Astrocyte (in vitro differentiated cells and primary cell): ENCODE measurements at regions not wholly inside any gene's neighbourhood (a gene's known extent, or its start where the extent isn't known, plus 50 kb on each side); places are given as distances from the start of the nearest gene placed in this dataset.

ENCODE experiments used
- DNase-seq: peaks from one replicate; pipeline ENCODE4 v3.0.0-alpha.2; 2010; ENCODE audit warnings: low read depth
- FAIRE-seq: peaks from 2 replicates; lab custom pipeline; 2011; peaks lifted over from hg19 to GRCh38; lab: Jason Lieb, UNC
- H2AFZ ChIP-seq: 2 replicates; pipeline ENCODE4 v1.6.0; 2012; ENCODE audit warnings: low read depth, low read length, inconsistent platforms
- H3K27ac ChIP-seq: 2 replicates; pipeline ENCODE4 v1.5.1; 2011; ENCODE audit warnings: low read depth, low read length, inconsistent platforms
- H3K27me3 ChIP-seq: 2 replicates; pipeline ENCODE4 v1.6.0; 2011; ENCODE audit warnings: low read length, inconsistent platforms; ENCODE audit not compliant: insufficient read depth
- H3K36me3 ChIP-seq: 2 replicates; pipeline ENCODE4 v1.5.1; 2011; ENCODE audit warnings: low read length, inconsistent platforms; ENCODE audit not compliant: insufficient read depth
- H3K4me1 ChIP-seq: 2 replicates; pipeline ENCODE4 v1.5.1; 2011; ENCODE audit warnings: low read length, inconsistent platforms; ENCODE audit not compliant: insufficient read depth
- H3K4me2 ChIP-seq: 2 replicates; pipeline ENCODE4 v1.6.0; 2012; ENCODE audit warnings: low read length, inconsistent platforms
- H3K4me3 ChIP-seq: 2 replicates; pipeline ENCODE4 v1.5.1; 2011; ENCODE audit warnings: low read depth, mild to moderate bottlenecking, low read length, inconsistent platforms; ENCODE audit not compliant: insufficient read depth
- H3K79me2 ChIP-seq: 2 replicates; pipeline ENCODE4 v1.6.0; 2012; ENCODE audit warnings: mild to moderate bottlenecking, low read length, inconsistent platforms; ENCODE audit not compliant: insufficient read depth
- H3K9ac ChIP-seq: 2 replicates; pipeline ENCODE4 v1.6.0; 2012; ENCODE audit warnings: mild to moderate bottlenecking, low read length, inconsistent platforms
- H3K9me3 ChIP-seq: 2 replicates; pipeline ENCODE4 v1.5.1; 2012; ENCODE audit warnings: low read depth, mild to moderate bottlenecking, low read length, inconsistent platforms; ENCODE audit not compliant: insufficient read depth
- H4K20me1 ChIP-seq: 2 replicates; pipeline ENCODE4 v1.6.0; 2012; ENCODE audit warnings: low read length, inconsistent platforms; ENCODE audit not compliant: insufficient read depth
- H3K27ac Mint-ChIP-seq: one replicate; pipeline ENCODE4 v1.8.0; 2021; ENCODE audit warnings: mild to moderate bottlenecking, mixed read lengths; ENCODE audit not compliant: unreplicated experiment
- H3K27me3 Mint-ChIP-seq: one replicate; pipeline ENCODE4 v1.8.0; 2021; ENCODE audit warnings: low read depth, mixed read lengths; ENCODE audit not compliant: unreplicated experiment
- H3K36me3 Mint-ChIP-seq: one replicate; pipeline ENCODE4 v1.8.0; 2021; ENCODE audit warnings: low read depth, mixed read lengths; ENCODE audit not compliant: unreplicated experiment
- H3K4me1 Mint-ChIP-seq: one replicate; pipeline ENCODE4 v1.8.0; 2021; ENCODE audit warnings: low read depth, mixed read lengths; ENCODE audit not compliant: unreplicated experiment
- H3K4me3 Mint-ChIP-seq: one replicate; pipeline ENCODE4 v1.8.0; 2021; ENCODE audit warnings: mild to moderate bottlenecking, moderate library complexity, mixed read lengths; ENCODE audit not compliant: unreplicated experiment
- H3K9me3 Mint-ChIP-seq: one replicate; pipeline ENCODE4 v1.8.0; 2021; ENCODE audit warnings: mild to moderate bottlenecking, mixed read lengths; ENCODE audit not compliant: unreplicated experiment
- CTCF ChIP-seq: IDR thresholded peaks from 2 replicates; pipeline ENCODE4 v1.5.1; 2011; ENCODE audit warnings: low read depth, mild to moderate bottlenecking, inconsistent platforms, low read length, moderate library complexity; ENCODE audit not compliant: insufficient read depth
- EZH2 ChIP-seq: IDR thresholded peaks from 2 replicates; pipeline ENCODE4 v1.6.1; 2012; ENCODE audit warnings: mild to moderate bottlenecking, low read length, inconsistent platforms; ENCODE audit not compliant: insufficient read depth

- TF ChIP-seq EZH2 (no peak), CTCF (no peak)
- no peaks in the 10 kb centered on the region for H4K20me1 ChIP-seq
- Mint-ChIP-seq H3K27ac (no peak overlapping the region), H3K27me3 (no peaks in the 10 kb centered on the region), H3K9me3 (peaks cover 8% of the 10 kb centered on the region), H3K36me3 (no peaks in the 10 kb centered on the region), H3K4me1 (no peaks in the 10 kb centered on the region), H3K4me3 (no peak overlapping the region)
- no peaks in the 10 kb centered on the region for H3K27me3 ChIP-seq
- DNase-seq (no peak), FAIRE-seq (no peak)
- H3K9me3 ChIP-seq = no peaks in the 10 kb centered on the region
- no peak overlapping the region for H3K27ac ChIP-seq
- no peak overlapping the region for H2AFZ ChIP-seq
- no peaks in the 10 kb centered on the region for H3K4me1 ChIP-seq
- no peak overlapping the region for H3K9ac ChIP-seq
- H3K79me2 ChIP-seq = no peaks in the 10 kb centered on the region
- no peak overlapping the region for H3K4me2 ChIP-seq
- no peaks in the 10 kb centered on the region for H3K36me3 ChIP-seq
- H3K4me3 ChIP-seq = no peak overlapping the region
These were observed 944.5 kb downstream of the REEP3 start for GRCh38 chr10:64465653-64466052.

- Histone ChIP-seq H3K4me3 (no peak overlapping the region), H3K9me3 (no peaks in the 10 kb centered on the region), H3K4me2 (no peak overlapping the region), H3K79me2 (no peaks in the 10 kb centered on the region), H3K27ac (no peak overlapping the region), H3K27me3 (no peaks in the 10 kb centered on the region), H3K4me1 (no peaks in the 10 kb centered on the region), H3K36me3 (no peaks in the 10 kb centered on the region), H2AFZ (no peak overlapping the region), H3K9ac (no peak overlapping the region), H4K20me1 (no peaks in the 10 kb centered on the region)
- FAIRE-seq (no peak), DNase-seq (no peak)
- H3K27me3 Mint-ChIP-seq = no peaks in the 10 kb centered on the region
- H3K4me1 Mint-ChIP-seq = no peaks in the 10 kb centered on the region
- H3K4me3 Mint-ChIP-seq = no peak overlapping the region
- peaks cover 8% of the 10 kb centered on the region for H3K9me3 Mint-ChIP-seq
- TF ChIP-seq CTCF (no peak), EZH2 (no peak)
- no peaks in the 10 kb centered on the region for H3K36me3 Mint-ChIP-seq
- no peak overlapping the region for H3K27ac Mint-ChIP-seq
These were observed 947.0 kb downstream of the REEP3 start for GRCh38 chr10:64468219-64468618.

GRCh38 chr10:64476506-64476905 lies 955.3 kb downstream of the REEP3 start:
- H3K9ac ChIP-seq = no peak overlapping the region
- FAIRE-seq = no peak
- no peaks in the 10 kb centered on the region for H3K4me1 Mint-ChIP-seq

More at GRCh38 chr10:64476506-64476905, 955.3 kb downstream of the REEP3 start:
- Histone ChIP-seq H3K4me1 (no peaks in the 10 kb centered on the region), H2AFZ (no peak overlapping the region), H3K9me3 (no peaks in the 10 kb centered on the region), H3K4me3 (no peak overlapping the region), H4K20me1 (no peaks in the 10 kb centered on the region), H3K27me3 (no peaks in the 10 kb centered on the region), H3K79me2 (no peaks in the 10 kb centered on the region), H3K4me2 (no peak overlapping the region), H3K36me3 (no peaks in the 10 kb centered on the region), H3K27ac (no peak overlapping the region)
- Mint-ChIP-seq H3K27ac (no peak overlapping the region), H3K4me3 (no peak overlapping the region), H3K27me3 (no peaks in the 10 kb centered on the region), H3K36me3 (no peaks in the 10 kb centered on the region), H3K9me3 (no peaks in the 10 kb centered on the region)
- DNase-seq = no peak
- no peak for TF ChIP-seq CTCF
- TF ChIP-seq EZH2 = no peak
